ENCODE measurements at regions not wholly inside any gene's neighbourhood (a gene's known extent, or its start where the extent isn't known, plus 50 kb on each side); places are given as distances from the start of the nearest gene placed in this dataset.

DNA sequence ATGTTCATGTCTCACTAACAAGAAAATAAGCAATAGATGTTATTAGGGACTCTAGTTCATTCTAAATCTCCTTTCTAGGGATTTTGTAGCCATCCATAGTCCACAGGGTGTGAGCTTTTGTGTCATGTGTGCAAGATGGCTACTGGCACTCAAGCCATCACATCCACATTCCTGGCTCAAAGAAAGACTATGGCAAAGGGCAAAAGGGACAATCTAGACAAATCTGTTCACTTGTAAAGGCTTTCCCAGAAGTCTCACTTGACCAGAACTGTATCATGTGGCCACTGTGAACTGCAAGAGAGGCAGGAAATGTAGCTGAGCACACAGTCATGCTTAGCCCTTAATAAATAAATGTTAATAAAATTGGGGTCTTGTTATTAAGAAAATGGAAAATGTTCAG, 212.6 kb upstream of the EXOC2 start:
- BruUV-seq (replicated peaks), result no TSS peak
- Histone ChIP-seq H3K4me2 (ENCODE audit: low read length) (no peak overlapping the region), H2AFZ (ENCODE audit: low read depth, low read length, poor library complexity, severe bottlenecking) (peak overlapping the region; percentile 51), H3K4me3 (replicated peaks in 1 of 2; ENCODE audit: low read depth in 1 of 2, low read length in 2 of 2) (no peak overlapping the region), H3K27ac (ENCODE audit: low read depth, low read length) (no peak overlapping the region), H3K9me2 (ENCODE audit: insufficient read depth) (no peaks in the 10 kb centered on the region), H3K4me1 (ENCODE audit: control insufficient read depth in 1 of 2, insufficient read depth in 2 of 2, low read length in 2 of 2) (no peaks in the 10 kb centered on the region), H3K36me3 (ENCODE audit: control insufficient read depth in 1 of 2, insufficient read depth in 2 of 2, low read length in 2 of 2) (no peaks in the 10 kb centered on the region), H3K27me3 (ENCODE audit: insufficient read depth, low read length) (no peaks in the 10 kb centered on the region), H3K9me3 (ENCODE audit: control insufficient read depth in 1 of 2, insufficient read depth in 1 of 2, low read depth in 1 of 2, low read length in 2 of 2) (no peaks in the 10 kb centered on the region), H3K79me2 (ENCODE audit: insufficient read depth, low read length) (no peaks in the 10 kb centered on the region), H4K20me1 (ENCODE audit: insufficient read depth) (no peaks in the 10 kb centered on the region), H3K9ac (ENCODE audit: low read length) (no peak overlapping the region)
- ATAC-seq (no peak), DNase-seq (ENCODE audit: low read depth, low spot score) (no peak)
- ChIA-PET POLR2A (no interaction called here), CTCF (no interaction called here), RAD21 (ENCODE audit: low non-redundant PET in 1 of 2, low total read pairs in 2 of 2, uncharacterized antibody in 2 of 2, unreplicated experiment in 2 of 2) (no interaction called here)
- intact Hi-C loops (cut with micrococcal nuclease), result no loop called here
- TF ChIP-seq EZH2phosphoT487 (IDR thresholded peaks at IDR 0.05; ENCODE audit: borderline replicate concordance) (no peak), YY1 (IDR thresholded peaks at IDR 0.05; ENCODE audit: extremely low read depth, insufficient replicate concordance, low read depth, low read length) (no peak), SRF (IDR thresholded peaks at IDR 0.05; ENCODE audit: low read depth) (no peak)

DNA sequence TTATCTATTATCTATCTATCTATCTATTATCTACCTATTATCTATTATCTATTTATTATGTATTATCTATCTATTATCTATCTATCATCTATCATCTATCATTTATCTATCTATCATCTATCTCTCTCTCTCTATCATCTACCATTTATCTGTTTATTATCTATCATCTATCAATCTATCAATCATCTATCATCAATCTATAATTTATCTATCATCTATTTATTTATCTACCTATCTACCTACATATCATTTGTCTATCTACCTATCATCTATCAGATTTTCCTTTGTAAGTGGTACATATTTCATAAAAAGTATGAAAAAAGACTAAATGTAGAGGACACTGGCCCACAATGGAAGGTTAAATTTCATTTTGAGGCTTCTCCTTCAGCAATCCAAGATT, 212.1 kb upstream of the EXOC2 start:
- ChIA-PET RAD21 (ENCODE audit: low non-redundant PET in 1 of 2, low total read pairs in 2 of 2, uncharacterized antibody in 2 of 2, unreplicated experiment in 2 of 2) (no interaction called here), CTCF (no interaction called here), POLR2A (no interaction called here)
- H3K4me3 ChIP-seq (replicated peaks in 1 of 2; ENCODE audit: low read depth in 1 of 2, low read length in 2 of 2), result no peak overlapping the region
- DNase-seq (ENCODE audit: low read depth, low spot score) (no peak), ATAC-seq (no peak)
- H2AFZ ChIP-seq (ENCODE audit: low read depth, low read length, poor library complexity, severe bottlenecking), result no peak overlapping the region
- H3K9me2 ChIP-seq (ENCODE audit: insufficient read depth), result no peaks in the 10 kb centered on the region
- no peak overlapping the region for H3K9ac ChIP-seq (ENCODE audit: low read length)
- H3K27me3 ChIP-seq (ENCODE audit: insufficient read depth, low read length), result no peaks in the 10 kb centered on the region
- no TSS peak for BruUV-seq (replicated peaks)
- H3K4me2 ChIP-seq (ENCODE audit: low read length), result no peak overlapping the region
- no peak for TF ChIP-seq CTCF (IDR thresholded peaks at IDR 0.05 in 2 of 3, conservative IDR thresholded peaks at IDR 0.05 in 1 of 3; ENCODE audit: borderline replicate concordance in 1 of 3, insufficient read depth in 1 of 3, low read depth in 2 of 3, low read length in 2 of 3)
- no peak for TF ChIP-seq TCF7L2 (IDR thresholded peaks at IDR 0.05; ENCODE audit: borderline replicate concordance, extremely low read depth, insufficient read depth, insufficient read length)
- no peak for TF ChIP-seq YY1 (IDR thresholded peaks at IDR 0.05; ENCODE audit: extremely low read depth, insufficient replicate concordance, low read depth, low read length)
- H3K36me3 ChIP-seq (ENCODE audit: control insufficient read depth in 1 of 2, insufficient read depth in 2 of 2, low read length in 2 of 2), result no peaks in the 10 kb centered on the region
- H3K9me3 ChIP-seq (ENCODE audit: control insufficient read depth in 1 of 2, insufficient read depth in 1 of 2, low read depth in 1 of 2, low read length in 2 of 2), result no peaks in the 10 kb centered on the region
- H3K27ac ChIP-seq (ENCODE audit: low read depth, low read length), result no peak overlapping the region
- no peaks in the 10 kb centered on the region for H3K79me2 ChIP-seq (ENCODE audit: insufficient read depth, low read length)
- no peaks in the 10 kb centered on the region for H3K4me1 ChIP-seq (ENCODE audit: control insufficient read depth in 1 of 2, insufficient read depth in 2 of 2, low read length in 2 of 2)
- H4K20me1 ChIP-seq (ENCODE audit: insufficient read depth), result no peaks in the 10 kb centered on the region
- intact Hi-C loops (cut with micrococcal nuclease), result no loop called here
